ENCODE measurements at regions not wholly inside any gene's neighbourhood (a gene's known extent, or its start where the extent isn't known, plus 50 kb on each side); places are given as distances from the start of the nearest gene placed in this dataset.

DNA sequence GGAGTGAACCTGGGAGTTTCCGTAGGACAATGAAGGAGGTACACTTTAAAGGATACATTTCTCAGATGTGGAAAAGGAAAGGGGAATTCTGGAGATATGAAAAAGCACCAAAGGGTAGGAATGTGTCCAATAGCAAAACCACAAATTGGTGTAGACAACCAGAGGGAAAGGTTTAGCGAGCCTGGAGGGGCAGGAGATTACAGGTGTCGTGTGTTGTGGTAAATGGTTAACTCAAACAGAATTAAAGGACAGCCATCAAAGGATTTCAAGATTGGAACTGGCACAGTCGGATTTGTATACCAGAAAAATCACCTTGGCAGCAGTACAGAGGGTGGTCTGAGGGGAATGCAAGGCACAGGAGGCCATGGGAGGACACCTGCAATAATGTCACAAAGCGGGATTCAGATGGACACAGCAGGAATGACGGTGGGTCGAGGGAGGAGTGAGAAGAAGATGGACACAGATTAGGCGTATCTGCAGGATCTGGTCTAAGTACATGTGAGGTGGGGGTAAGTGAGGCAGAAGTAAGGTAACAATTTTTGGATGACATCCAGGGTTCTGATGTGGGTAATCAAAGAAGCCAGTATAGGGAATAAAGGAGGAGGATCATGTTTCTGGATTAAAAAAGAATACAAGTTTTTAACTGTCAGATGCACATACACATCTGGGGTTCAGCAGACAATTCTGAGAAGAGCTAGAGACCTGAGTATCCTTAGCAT lies 361.6 kb downstream of the KLF12 start:
- no peaks in the 10 kb centered on the region for H3K4me1 ChIP-seq (ENCODE audit: control insufficient read depth, insufficient read depth, low read length)
- no peak for TF ChIP-seq ZBTB1 (tag by site-specific recombination; IDR thresholded peaks at IDR 0.05)
- TF ChIP-seq KLF1 (tag by site-specific recombination; IDR thresholded peaks at IDR 0.05), result no peak
- TF ChIP-seq, protein P1, sequence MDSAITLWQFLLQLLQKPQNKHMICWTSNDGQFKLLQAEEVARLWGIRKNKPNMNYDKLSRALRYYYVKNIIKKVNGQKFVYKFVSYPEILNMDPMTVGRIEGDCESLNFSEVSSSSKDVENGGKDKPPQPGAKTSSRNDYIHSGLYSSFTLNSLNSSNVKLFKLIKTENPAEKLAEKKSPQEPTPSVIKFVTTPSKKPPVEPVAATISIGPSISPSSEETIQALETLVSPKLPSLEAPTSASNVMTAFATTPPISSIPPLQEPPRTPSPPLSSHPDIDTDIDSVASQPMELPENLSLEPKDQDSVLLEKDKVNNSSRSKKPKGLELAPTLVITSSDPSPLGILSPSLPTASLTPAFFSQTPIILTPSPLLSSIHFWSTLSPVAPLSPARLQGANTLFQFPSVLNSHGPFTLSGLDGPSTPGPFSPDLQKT (IDR thresholded peaks at IDR 0.05; ENCODE audit: borderline replicate concordance, low read depth, low read length), result no peak
- no peak for TF ChIP-seq ZBTB20 (tag by site-specific recombination; IDR thresholded peaks at IDR 0.05)
- ChIA-PET CTCF (no interaction called here), POLR2A (no interaction called here)
- H3K4me3 ChIP-seq (ENCODE audit: low read depth, low read length), result no peak overlapping the region
- H3K9me3 ChIP-seq (ENCODE audit: control insufficient read depth, insufficient read depth, low read depth, low read length), result no peaks in the 10 kb centered on the region
- no peak overlapping the region for H3K27ac ChIP-seq (ENCODE audit: extremely low read depth, low read depth, low read length)
- no peaks in the 10 kb centered on the region for H3K36me3 ChIP-seq (ENCODE audit: control insufficient read depth in 2 of 2, insufficient read depth in 1 of 2, low read length in 2 of 2)

DNA sequence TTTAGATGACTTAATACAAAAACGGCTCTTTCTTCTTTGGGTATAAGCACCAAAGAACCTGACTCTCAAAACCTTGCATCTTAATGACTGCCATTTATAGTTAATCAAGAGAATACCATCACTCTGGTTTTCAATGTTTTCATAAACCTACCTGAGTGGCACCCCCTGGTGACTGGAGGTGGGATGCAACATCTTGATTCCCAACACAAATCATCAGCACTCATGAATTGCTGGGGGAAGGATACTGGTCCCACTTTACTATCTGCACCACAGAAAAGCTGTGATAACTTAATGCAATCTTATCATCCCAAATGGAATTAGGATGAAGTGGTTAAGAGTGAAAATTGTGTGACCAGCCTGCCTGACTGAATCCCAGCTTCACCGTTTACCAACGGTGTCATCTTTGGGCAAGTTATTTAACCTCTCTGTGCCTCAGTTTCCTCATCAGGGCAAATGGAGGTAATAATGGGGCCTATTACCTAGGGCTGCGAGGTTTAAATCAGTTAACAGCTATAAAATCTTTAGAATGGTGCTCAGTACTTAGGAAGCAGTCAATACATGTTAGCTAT lies 366.4 kb downstream of the KLF12 start:
- Histone ChIP-seq H3K4me1 (ENCODE audit: control insufficient read depth, insufficient read depth, low read length) (0 out of 2 replicates have a peak, but pooled peaks cover 4% of the 10 kb centered on the region), H3K27ac (ENCODE audit: extremely low read depth, low read depth, low read length) (no peak overlapping the region), H3K9me3 (ENCODE audit: control insufficient read depth, insufficient read depth, low read depth, low read length) (no peaks in the 10 kb centered on the region), H3K4me3 (ENCODE audit: low read depth, low read length) (no peak overlapping the region), H3K36me3 (ENCODE audit: control insufficient read depth in 2 of 2, insufficient read depth in 1 of 2, low read length in 2 of 2) (peaks cover 0 to 7% of the 10 kb centered on the region in 2 experiments; a peak in 1 of 3 replicates)
- TF ChIP-seq ZNF292 (tag by site-specific recombination; IDR thresholded peaks at IDR 0.05; ENCODE audit: borderline replicate concordance, low read depth) (no peak), ZNF624 (tag by site-specific recombination; IDR thresholded peaks at IDR 0.05) (no peak)
- ChIA-PET CTCF (interaction anchor here (0.6 to 1.0 kb wide), 5 partner anchors 24 to 1695 kb away, joined by 3 to 6 read pairs (median 3); no protein-coding TSS in a partner anchor), POLR2A (interaction anchor here (0.6 kb wide), 1 partner anchor 1721 kb away, joined by 5 read pairs; no protein-coding TSS in a partner anchor)

DNA sequence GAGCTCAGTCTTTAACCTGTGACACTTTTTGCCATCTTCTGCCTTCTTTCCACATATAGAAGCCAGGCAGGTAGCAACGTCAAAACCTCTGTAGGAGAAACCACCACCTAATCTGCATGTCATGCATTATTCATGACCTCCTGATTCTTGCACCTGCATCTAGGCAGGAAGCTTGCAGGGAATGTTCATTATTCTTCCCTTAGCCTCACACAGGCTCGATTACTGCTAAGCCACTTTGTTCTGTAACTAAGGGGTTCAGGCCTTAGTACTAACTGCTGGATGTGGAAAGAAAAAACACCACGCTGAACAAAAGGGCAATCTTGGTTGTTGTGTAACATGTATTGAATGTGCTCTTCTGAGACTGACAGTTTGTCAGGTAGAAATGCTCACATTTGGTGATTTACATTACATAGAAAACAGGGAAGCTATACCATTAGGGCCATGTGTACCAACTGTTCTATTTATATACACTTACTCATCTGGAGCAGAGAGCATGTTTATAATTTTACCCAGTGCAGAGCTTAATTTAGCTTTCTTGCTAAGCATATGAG lies 366.9 kb downstream of the KLF12 start:
- POLR2A ChIA-PET, result no interaction called here
- CTCF ChIA-PET, result interaction anchor here (0.7 to 0.9 kb wide), 3 partner anchors 24 to 1696 kb away, joined by 3 to 6 read pairs (median 3); no protein-coding TSS in a partner anchor
- no peak overlapping the region for H3K27ac ChIP-seq (ENCODE audit: extremely low read depth, low read depth, low read length)
- no peaks in the 10 kb centered on the region for H3K9me3 ChIP-seq (ENCODE audit: control insufficient read depth, insufficient read depth, low read depth, low read length)
- H3K4me1 ChIP-seq (ENCODE audit: control insufficient read depth, insufficient read depth, low read length), result 0 out of 2 replicates have a peak, but pooled peaks cover 4% of the 10 kb centered on the region
- peaks cover 0 to 8% of the 10 kb centered on the region in 2 experiments; a peak in 1 of 3 replicates for H3K36me3 ChIP-seq (ENCODE audit: control insufficient read depth in 2 of 2, insufficient read depth in 1 of 2, low read length in 2 of 2)
- H3K4me3 ChIP-seq (ENCODE audit: low read depth, low read length), result no peak overlapping the region
- no peak for TF ChIP-seq FEZF1 (tag by site-specific recombination; IDR thresholded peaks at IDR 0.05)
- TF ChIP-seq, protein P2, sequence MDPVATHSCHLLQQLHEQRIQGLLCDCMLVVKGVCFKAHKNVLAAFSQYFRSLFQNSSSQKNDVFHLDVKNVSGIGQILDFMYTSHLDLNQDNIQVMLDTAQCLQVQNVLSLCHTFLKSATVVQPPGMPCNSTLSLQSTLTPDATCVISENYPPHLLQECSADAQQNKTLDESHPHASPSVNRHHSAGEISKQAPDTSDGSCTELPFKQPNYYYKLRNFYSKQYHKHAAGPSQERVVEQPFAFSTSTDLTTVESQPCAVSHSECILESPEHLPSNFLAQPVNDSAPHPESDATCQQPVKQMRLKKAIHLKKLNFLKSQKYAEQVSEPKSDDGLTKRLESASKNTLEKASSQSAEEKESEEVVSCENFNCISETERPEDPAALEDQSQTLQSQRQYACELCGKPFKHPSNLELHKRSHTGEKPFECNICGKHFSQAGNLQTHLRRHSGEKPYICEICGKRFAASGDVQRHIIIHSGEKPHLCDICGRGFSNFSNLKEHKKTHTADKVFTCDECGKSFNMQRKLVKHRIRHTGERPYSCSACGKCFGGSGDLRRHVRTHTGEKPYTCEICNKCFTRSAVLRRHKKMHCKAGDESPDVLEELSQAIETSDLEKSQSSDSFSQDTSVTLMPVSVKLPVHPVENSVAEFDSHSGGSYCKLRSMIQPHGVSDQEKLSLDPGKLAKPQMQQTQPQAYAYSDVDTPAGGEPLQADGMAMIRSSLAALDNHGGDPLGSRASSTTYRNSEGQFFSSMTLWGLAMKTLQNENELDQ (tag by site-specific recombination; IDR thresholded peaks at IDR 0.05; ENCODE audit: low read depth), result no peak
- no peak for TF ChIP-seq ZNF248 (tag by site-specific recombination; IDR thresholded peaks at IDR 0.05)
- TF ChIP-seq, protein P3, sequence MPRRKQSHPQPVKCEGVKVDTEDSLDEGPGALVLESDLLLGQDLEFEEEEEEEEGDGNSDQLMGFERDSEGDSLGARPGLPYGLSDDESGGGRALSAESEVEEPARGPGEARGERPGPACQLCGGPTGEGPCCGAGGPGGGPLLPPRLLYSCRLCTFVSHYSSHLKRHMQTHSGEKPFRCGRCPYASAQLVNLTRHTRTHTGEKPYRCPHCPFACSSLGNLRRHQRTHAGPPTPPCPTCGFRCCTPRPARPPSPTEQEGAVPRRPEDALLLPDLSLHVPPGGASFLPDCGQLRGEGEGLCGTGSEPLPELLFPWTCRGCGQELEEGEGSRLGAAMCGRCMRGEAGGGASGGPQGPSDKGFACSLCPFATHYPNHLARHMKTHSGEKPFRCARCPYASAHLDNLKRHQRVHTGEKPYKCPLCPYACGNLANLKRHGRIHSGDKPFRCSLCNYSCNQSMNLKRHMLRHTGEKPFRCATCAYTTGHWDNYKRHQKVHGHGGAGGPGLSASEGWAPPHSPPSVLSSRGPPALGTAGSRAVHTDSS (tag by site-specific recombination; IDR thresholded peaks at IDR 0.05), result no peak
- TF ChIP-seq ZNF214 (tag by site-specific recombination; IDR thresholded peaks at IDR 0.05; ENCODE audit: borderline replicate concordance), result no peak
- TF ChIP-seq SALL2 (tag by site-specific recombination; IDR thresholded peaks at IDR 0.05; ENCODE audit: borderline replicate concordance), result no peak
- TF ChIP-seq, protein P4, sequence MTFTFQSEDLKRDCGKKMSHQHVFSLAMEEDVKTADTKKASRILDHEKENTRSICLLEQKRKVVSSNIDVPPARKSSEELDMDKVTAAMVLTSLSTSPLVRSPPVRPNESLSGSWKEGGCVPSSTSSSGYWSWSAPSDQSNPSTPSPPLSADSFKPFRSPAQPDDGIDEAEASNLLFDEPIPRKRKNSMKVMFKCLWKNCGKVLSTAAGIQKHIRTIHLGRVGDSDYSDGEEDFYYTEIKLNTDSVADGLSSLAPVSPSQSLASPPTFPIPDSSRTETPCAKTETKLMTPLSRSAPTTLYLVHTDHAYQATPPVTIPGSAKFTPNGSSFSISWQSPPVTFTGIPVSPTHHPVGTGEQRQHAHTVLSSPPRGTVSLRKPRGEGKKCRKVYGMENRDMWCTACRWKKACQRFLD (tag by site-specific recombination; IDR thresholded peaks at IDR 0.05), result no peak
- TF ChIP-seq, protein P5, sequence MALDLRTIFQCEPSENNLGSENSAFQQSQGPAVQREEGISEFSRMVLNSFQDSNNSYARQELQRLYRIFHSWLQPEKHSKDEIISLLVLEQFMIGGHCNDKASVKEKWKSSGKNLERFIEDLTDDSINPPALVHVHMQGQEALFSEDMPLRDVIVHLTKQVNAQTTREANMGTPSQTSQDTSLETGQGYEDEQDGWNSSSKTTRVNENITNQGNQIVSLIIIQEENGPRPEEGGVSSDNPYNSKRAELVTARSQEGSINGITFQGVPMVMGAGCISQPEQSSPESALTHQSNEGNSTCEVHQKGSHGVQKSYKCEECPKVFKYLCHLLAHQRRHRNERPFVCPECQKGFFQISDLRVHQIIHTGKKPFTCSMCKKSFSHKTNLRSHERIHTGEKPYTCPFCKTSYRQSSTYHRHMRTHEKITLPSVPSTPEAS (tag by site-specific recombination; IDR thresholded peaks at IDR 0.05), result no peak
- TF ChIP-seq, protein P6, sequence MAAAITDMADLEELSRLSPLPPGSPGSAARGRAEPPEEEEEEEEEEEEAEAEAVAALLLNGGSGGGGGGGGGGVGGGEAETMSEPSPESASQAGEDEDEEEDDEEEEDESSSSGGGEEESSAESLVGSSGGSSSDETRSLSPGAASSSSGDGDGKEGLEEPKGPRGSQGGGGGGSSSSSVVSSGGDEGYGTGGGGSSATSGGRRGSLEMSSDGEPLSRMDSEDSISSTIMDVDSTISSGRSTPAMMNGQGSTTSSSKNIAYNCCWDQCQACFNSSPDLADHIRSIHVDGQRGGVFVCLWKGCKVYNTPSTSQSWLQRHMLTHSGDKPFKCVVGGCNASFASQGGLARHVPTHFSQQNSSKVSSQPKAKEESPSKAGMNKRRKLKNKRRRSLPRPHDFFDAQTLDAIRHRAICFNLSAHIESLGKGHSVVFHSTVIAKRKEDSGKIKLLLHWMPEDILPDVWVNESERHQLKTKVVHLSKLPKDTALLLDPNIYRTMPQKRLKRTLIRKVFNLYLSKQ (tag by site-specific recombination; IDR thresholded peaks at IDR 0.05; ENCODE audit: borderline replicate concordance), result no peak
- no peak for TF ChIP-seq GLIS1 (tag by site-specific recombination; IDR thresholded peaks at IDR 0.05)
- TF ChIP-seq, protein P7, sequence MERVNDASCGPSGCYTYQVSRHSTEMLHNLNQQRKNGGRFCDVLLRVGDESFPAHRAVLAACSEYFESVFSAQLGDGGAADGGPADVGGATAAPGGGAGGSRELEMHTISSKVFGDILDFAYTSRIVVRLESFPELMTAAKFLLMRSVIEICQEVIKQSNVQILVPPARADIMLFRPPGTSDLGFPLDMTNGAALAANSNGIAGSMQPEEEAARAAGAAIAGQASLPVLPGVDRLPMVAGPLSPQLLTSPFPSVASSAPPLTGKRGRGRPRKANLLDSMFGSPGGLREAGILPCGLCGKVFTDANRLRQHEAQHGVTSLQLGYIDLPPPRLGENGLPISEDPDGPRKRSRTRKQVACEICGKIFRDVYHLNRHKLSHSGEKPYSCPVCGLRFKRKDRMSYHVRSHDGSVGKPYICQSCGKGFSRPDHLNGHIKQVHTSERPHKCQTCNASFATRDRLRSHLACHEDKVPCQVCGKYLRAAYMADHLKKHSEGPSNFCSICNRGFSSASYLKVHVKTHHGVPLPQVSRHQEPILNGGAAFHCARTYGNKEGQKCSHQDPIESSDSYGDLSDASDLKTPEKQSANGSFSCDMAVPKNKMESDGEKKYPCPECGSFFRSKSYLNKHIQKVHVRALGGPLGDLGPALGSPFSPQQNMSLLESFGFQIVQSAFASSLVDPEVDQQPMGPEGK (tag by site-specific recombination; IDR thresholded peaks at IDR 0.05), result no peak

Data from HEK293 (cell line).